Stimulated activated CD4-positive, alpha-beta T cell treated with anti-CD3 and anti-CD28 coated beads, TNF-alpha, amount 100 ng/mL, for 1 hour (primary cell): ENCODE measurements at regions not wholly inside any gene's neighbourhood (a gene's known extent, or its start where the extent isn't known, plus 50 kb on each side); places are given as distances from the start of the nearest gene placed in this dataset.
A peak's percentile ranks its signal among the peaks of the same experiment; 100 is the strongest.
"Not testable (repeated sequence)": the region's sequence is repeated elsewhere in the genome, so short reads cannot be mapped to it uniquely, and the experiment has no call there.

ENCODE experiments used
- DNase-seq, 3 donors: peaks; one replicate each; pipeline ENCODE4 v3.0.0-alpha.2; 2020; ENCODE audit warnings: low read depth in 3 of 3, low spot score in 1 of 3

DNA sequence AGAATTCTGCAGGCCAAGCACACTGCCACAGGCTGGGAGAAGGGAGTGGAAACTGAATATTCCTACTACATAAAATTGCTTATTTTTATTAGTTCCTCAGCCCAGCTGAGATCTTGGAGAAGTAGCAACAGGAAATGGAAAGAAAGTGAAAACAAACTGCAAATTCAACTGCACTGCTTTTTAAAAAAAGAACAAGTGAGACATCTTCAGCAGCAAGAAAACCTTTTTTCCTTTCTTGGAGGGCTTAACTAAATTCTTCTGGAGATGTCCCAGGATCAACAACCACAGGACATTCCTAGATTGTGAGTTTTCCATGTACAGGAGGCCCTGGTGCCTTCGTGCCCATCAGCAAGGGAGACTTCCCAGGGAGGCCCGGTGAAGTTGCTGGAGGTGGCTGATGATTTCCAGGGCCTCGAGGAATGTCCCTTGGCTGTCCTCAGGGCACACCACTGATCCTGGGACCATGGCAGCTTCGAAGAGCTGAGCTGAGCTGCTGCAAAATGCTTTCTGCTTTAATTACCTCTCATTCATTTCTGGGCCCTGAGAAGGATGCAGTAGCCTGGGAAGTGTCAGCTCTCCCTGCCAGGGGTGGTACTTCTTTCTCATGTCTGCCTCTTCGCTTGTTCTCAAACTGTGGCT lies 275.5 kb upstream of the FRG2C start:
- not testable (repeated sequence) for DNase-seq

DNA sequence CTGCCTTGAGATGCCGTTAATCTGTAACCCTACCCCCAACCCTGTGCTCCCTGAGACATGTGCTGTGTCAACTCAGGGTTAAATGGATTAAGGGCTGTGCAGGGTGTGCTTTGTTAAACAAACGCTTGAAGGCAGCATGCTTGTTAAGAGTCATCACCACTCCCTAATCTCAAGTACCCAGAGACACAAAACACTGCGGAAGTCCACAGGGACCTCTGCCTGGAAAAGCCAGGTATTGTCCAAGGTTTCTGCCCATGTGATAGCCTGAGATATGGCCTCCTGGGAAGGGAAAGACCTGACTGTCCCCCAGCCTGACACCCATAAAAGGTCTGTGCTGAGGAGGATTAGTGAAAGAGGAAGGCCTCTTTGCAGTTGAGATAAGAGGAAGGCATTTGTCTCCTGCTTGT lies 270.8 kb upstream of the FRG2C start:
- not testable (repeated sequence) for DNase-seq

DNA sequence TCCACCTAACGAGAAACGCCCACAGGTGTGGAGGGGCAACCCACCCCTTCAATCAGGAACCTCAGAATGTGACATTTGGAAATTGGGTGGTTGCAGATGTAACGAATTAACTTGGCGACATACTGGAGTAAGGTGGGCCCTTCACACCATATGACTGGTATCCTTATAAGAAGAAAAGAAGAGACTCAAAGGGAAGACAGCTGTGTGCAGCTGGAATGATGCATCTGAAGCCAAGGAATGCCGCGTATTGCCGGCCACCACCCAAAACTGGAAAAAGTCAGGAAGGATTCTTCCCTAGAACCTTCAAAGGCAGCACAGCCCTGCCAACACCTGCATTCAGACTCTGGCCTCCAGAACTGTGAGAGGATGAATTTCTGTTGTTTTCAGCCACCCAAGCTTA lies 270.0 kb upstream of the FRG2C start:
- DNase-seq, result not testable (repeated sequence)

DNA sequence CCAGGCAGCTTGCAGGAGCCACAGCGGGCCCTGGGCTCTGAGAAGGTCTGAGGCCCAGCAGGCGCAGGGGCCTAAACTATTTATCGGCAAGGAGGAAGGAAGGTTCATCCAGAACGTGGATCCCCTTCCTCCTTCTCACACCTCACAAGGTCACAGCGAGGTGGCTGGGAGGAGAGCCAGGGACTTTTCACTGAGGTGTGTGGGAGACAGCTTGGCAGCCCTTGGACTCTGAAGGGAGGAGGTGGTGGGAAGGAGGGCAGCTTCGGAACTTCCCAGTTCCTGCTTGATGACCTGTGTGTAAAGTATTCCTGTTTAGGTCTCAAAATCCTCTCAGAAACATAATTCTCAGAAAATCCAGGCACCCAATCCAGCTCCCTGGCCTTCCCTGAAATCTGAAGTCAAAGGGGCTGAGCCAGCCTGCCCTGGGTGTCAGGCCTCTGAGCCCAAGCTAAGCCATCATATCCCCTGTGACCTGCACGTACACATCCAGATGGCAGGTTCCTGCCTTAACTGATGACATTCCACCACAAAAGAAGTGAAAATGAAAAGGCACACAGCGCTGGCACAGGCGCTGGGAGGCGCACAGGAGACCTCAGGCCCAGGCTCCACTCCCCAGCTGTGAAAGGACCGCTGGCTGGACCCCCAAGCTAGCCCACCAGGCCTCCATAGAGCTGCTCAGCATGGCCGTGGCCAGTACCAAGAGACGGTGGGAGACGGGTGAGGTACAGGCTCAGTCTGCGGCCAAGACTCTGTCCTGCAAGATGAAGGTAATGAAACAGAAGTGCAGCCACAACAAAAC lies 269.4 kb upstream of the FRG2C start:
- not testable (repeated sequence) for DNase-seq

DNA sequence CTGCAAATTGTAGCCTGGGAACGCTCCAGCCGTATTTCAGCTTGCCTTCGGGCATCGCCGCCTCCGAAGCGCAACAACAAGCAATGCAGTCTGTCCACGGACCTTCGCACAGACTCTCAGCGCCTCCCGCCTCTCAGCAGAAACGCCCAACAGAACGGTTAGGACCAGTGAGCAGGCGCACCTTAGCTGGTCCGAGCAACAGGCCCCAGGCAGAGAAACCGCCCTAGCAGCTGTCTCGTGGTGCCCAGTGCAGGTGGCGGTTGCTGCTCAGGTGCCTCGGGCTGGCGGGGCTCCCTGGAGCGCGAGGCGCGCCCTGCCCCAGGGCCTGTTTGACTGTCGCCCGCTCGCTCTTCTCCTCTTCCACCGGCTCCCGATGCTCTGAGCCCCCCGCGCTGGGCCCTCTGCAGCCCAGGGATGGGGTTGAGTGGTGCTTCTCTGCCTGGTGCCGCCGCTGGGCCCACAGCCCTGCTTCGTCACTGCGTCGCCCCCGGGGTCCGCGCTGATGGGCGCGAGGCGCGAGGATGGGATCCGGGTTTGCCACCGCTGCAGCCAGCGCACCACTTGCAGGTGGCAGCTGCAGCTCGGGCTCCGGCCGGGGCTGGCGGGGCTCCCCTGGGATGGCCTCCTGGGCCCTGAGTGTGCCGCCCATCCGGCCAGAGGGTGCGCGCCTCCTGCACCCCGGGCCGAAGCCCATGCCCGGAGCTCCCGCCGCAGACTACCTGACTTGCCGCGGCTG lies 268.4 kb upstream of the FRG2C start:
- DNase-seq, result no peak

DNA sequence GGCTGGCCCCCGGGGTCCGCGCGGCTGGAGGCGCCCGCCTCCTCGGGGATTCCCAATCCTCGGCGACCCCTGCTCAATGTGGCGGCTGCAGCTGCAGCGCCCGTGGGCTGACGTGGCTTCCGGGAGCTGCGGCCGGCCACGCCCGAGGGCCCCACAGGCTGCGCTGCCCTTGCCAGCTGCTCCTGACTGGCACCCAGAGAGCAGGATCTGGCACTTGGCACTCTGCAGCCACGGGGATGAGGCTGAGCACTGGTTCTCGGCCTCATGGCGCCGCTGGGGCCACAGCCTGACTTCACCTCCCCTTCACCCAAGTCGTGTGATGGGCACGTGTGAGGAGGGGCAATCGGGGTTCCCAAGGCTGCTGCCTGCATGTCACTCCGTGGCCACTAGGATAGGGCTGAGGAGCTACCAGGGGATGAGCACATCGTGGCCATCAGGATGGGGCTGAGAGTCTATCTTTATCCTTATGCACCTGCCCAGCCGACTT lies 267.8 kb upstream of the FRG2C start:
- no peak for DNase-seq

DNA sequence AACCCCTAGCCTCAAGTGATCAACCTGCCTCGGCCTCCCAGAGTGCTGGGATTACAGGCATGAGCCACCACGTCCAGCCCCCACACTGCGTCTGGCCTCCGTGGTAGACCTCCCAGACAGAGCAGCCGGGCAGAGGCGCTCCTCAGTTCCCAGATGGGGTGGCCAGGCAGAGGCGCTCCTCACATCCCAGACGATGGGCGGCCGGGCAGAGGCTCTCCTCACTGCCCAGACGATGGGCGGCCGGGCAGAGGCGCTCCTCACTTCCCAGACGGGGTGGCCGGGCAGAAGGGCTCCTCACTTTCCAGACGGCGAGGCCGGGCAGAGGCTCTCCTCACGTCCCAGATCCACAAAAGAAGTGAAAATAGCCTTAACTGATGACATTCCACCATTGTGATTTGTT lies 266.6 kb upstream of the FRG2C start:
- not testable (repeated sequence) for DNase-seq

DNA sequence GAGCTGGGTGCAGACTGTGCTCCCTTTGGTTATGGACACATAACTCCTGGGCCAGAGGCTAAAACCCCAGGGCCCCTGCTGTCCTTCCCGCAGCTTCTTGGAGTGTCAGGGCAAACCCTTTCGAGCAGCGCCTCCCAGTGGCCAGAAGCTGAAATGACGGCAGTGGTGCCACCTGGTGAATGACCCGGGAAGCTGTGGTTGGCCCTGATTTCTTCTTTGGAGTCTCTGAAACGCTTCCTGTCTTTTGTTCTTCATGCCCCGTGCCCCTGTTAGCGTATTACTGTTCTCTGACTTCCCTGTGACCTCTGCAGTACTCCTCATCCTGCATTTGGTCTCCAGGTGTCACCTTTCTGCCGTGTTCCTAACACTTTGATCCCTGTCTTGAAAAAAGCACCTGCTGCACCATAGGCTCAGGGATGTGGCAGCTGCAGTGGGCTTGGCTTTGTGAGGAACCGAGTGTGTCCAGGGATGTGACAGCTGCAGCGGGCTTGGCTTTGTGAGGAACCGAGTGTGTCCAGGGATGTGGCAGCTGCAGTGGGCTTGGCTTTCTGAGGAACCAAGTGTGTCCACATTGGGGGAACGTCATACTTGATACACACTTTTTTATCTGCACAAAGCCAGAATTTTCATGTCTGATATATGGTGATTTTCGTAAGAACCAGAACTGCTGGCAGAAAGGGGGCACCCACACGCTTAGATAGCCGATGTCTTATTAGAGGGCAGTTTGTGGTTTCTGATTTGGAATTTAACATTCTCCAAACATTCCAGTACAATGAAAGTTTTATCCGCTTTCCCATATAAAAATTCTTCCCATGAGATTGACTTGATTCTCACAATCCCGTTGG lies 241.8 kb upstream of the FRG2C start:
- DNase-seq, result peak in 1 of 3 donors; percentile 14

DNA sequence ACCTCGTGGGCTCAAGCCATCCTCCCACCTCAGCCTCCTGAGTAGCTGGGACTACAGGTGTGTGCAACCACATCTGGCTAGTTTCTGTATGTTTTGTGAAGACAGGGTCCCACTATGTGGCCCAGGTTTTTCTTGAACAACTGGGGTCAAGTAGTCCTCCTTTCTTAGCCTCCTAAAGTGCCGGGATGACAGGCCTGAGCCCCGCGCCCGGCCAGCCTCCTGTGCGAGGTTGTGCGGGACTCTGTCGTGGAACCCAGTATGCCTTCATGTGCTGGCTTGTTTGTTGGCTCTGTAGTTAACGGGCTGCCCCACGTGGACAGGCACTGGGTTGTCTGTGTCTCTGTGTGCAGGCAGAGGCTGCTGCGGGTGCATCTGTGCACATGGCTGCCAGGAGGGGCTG lies 238.7 kb upstream of the FRG2C start:
- not testable (repeated sequence) for DNase-seq

DNA sequence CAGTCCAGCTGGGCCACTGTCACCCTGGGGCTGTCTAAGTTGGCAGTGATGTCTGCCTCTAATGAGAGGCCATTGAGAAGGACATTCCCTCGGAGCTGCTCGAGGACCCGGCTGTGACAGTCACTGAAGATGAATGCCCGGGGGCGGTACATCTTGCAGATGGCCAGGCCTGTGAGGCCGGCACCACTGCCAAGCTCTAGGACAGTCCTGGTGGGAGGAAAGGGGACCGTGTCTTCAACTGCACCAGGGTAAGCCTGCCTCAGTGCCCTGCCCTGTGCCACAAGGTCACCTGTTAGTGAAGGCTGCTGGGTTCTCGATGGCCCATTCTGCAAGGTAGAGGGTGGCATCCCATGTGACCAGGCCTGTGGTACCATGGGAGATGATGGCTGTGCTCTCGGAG lies 236.6 kb upstream of the FRG2C start:
- not testable (repeated sequence) for DNase-seq

DNA sequence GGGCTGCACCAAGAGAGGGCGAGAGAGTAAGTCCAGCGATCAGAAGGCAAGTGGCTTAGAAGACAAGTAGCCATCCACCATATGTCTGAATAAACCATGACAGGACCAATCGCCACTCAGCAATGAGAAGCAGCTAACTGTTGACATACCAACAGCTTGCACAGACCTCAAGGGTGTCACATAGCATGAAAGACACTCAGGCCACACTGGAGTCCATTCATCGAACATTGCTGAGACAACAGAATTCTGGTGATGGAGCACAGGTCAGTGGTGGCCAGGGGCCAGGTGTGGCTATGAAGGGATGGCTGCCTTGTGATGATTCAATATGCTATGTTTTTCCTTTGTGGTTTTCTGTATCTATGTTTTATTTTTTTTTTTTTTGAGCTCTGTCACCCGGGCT lies 236.2 kb upstream of the FRG2C start:
- not testable (repeated sequence) for DNase-seq

DNA sequence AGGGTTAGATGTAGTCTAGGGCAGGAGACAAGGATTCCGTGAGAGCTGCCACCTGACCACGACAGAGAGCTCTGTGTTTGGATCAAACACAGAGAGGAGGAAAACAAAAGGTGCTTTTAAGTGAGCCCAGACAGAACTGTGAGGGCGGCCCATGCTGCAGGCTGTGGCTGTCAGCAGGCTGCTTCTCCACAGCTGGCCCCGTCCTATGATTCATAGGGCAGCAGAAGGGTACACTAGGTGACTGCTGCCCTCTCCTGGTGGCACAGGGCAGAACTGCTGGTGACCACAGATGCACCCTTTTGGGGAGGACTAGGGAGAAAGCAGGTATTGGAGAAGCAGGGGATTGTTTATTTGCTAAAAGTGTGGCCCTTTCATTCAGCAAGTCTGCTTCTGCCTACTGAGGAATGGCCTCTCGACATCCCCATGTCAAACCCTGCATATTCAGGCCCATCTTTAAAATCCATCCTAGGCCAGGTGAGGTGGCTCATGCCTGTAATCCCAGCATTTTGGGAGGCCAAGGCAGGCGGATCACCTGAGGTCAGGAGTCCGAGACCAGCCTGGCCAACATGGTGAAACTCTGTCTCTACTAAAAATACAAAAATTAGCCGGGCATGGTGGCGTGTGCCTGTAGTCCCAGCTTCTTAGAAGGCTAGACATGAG lies 234.4 kb upstream of the FRG2C start:
- DNase-seq, result peak; percentile 41 to 58 (median 44)

DNA sequence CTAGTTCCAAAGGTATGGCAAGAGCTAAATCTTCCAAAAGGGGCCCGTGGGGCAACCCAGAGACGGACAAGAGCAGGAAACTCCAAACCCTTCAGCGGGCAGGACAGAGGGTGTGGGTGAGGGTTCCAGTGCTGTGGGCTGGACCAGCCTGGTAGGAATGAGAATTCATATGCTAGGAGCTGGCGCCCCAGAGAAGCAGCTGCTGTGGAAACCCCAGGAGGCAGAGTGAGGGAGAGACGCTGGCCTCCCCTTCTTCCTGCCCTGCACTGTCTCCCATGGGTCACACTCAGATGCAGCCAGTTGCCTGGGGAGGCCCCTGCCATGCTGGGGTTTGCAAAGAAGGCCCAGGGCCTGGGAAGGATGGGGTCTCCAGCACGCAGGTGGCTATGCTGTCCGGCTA lies 233.7 kb upstream of the FRG2C start:
- not testable (repeated sequence) for DNase-seq

DNA sequence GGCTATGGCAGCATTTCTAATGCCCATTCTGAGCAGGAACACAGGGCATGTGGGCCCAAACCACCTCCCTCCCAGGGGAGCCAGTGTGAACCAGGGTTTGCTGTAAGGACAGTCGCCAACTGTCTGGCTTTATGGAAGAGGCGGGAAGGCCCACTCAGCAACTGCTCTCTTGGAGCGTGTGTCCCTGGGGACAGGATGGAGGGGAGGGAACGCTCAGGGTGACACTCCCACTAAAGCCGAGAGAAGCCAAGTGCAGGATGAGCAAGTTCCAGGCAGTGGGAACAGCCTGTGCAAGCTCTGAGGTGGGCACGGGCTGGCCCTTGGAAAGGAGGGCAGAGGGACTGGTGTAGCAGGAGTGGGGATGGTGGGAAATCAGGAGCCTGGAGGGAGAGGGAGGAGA lies 233.0 kb upstream of the FRG2C start:
- not testable (repeated sequence) for DNase-seq

DNA sequence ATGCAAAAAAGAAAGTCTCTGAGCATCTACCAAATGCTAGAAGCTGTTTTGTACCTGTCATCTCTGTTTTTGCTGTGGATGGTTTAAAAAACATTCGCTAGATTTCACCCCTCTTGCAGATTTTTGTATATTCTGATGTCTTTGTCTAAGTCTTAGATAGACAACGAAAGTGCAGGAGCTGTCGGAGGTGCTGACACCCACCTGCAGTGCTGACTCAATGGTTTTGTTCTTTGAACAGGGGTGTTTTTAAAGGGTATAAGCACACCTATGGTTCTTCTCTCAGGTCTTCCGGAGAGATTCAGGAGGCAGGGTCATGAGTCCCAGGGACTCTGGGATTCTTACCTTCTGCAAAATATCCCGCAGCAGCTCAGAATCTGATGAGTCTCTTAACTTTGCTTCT lies 231.7 kb upstream of the FRG2C start:
- DNase-seq, result not testable (repeated sequence)

DNA sequence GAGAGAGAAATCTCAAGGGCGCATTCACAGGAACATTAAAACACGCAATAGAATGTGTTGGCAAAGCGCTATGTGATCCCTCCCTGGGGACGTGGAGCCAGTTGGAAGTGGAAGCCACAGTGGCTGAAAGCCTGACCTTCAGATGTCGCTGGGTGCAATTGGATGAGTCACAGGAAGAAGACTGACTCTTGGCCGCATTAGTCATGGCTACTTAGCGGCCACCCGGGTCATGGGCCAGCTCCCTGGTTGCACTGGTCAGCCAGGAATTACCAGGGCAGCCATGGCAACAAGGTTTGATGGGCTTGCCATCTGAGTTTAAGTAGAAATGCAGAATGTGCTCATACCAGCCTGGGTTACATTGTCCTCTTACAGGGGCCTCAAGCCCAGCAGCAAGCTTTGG lies 231.2 kb upstream of the FRG2C start:
- not testable (repeated sequence) for DNase-seq

DNA sequence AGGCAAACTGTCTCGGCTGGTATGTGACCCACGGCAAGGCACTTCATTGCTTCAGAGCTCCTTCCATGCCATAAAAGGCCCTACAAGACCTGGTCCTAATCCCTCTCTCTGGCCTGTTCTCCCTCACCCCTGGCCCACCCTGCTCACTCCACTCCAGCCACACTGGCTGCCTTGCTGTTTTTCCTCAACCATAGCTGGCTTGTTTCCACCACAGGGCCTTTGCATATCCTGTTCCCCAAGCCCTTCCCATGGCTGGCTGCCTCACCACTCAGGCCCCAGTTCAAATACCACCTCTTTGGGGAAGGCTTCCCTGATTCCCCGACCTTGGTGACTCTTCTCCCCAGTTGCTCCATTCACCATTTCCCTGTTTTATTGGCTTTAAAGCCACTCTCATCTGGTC lies 230.8 kb upstream of the FRG2C start:
- not testable (repeated sequence) for DNase-seq

DNA sequence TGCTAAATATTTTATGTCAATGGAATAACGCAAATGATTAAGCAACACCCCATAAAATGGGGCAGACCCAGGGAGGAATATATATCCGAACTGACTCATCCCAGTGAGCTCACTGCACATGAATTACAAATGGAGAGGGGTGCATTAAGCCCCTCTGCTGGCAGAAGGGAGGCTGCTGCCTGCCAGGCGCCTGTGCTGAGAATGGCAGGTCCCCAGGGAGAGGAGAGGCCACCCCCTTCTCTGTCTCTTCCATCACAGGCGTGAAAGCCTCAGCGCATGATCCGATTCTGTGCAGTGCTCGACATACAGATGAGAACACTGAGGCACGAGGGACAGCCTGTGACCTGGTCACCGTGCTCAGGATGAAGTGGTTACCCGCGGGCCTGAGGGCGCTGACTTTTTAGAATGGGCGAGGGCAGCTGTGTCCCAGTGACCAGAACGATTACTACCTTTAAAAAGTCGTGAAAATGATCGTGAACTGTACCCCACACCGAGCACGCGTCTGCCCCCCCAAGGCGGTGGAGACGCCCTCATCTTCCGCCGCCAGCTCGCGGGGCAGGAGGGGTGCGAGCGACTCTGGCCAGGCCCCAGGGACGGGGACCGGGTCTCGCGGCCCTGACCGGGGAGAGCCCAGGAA lies 229.7 kb upstream of the FRG2C start:
- peak in 1 of 3 donors; percentile 25 for DNase-seq

DNA sequence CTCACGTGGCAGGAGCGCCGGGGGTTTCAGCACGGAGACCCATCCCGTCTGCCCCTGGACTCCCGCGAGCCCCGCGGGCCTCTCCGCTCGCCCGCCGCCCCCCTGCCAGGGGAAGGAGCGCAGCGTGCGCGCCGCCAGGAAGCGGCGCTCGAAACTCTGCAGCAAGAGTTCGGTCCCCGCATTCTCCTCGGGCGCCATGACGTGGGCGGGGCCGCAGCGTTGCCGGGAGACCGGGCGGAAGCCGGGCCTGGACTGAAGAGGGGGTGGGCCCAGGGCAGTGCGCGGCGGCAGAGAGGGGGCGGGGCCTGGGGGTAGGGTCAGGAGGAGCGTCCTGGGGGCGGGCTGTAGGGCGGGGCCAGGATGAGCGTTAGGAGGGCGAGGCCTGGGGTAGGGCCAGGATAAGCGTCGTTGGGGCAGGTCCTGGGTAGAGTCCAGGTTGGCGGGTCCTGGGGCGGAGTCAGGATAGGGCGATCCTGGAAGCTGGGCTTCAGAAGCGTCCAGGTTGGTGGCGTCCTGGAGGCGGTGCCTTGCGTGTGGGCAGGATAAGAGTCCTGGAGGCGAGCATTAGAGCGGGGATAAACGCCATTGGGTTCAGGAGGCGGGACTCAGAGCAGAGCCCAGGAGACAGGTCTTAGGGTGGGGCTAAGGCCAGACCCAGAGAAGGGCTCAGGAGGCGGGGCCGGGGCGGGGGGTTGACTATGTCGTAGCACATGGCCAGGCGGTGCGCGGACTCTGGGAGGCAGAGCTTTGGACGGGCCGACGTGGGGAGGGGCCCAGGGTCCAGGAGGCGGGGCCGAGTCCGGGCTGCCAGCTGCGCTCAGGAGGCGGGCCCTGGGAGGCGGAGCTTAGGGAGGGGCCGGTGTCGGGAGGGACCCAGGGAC lies 229.0 kb upstream of the FRG2C start:
- DNase-seq, result peak; percentile 95 to 98 (median 95)
